Caco-2 (cell line): ENCODE measurements at regions not wholly inside any gene's neighbourhood (a gene's known extent, or its start where the extent isn't known, plus 50 kb on each side); places are given as distances from the start of the nearest gene placed in this dataset.

ENCODE experiments used
- BruUV-seq: library from RNA; stranded (reverse); fragments of 400-500 nt; replicated peaks from 2 replicates; lab custom pipeline; 2021; lab: Mats Ljungman, UMichigan
- CTCF ChIA-PET: fragments of 300-600 bp; sonication (Branson Sonifier 250); formaldehyde crosslinking; loops from one replicate; lab custom pipeline; 2022; ENCODE audit warnings: antibody characterized with exemption; lab: Charles Lee
- POLR2A ChIA-PET: fragments of 300-600 bp; sonication (Branson Sonifier 250); formaldehyde crosslinking; loops from one replicate; lab custom pipeline; 2022; ENCODE audit warnings: antibody characterized with exemption; lab: Charles Lee
- DNase-seq, 2 experiments: peaks; one replicate each; pipeline versions ENCODE4 v3.0.0 to v3.0.0-alpha.2; 2020 to 2022
- H3K27me3 ChIP-seq: replicated peaks from 2 replicates; pipeline ENCODE4 v1.6.0; 2011; ENCODE audit warnings: low read length; ENCODE audit not compliant: control insufficient read depth, insufficient read depth
- H3K36me3 ChIP-seq: 2 replicates; pipeline ENCODE4 v1.5.1; 2011; ENCODE audit warnings: low read length; ENCODE audit not compliant: control insufficient read depth, insufficient read depth
- H3K4me1 ChIP-seq: fragments of 250-450 bp; sonication (Bioruptor Pico); 2 replicates; pipeline ENCODE4 v1.5.1; 2020; ENCODE audit warnings: mild to moderate bottlenecking
- H3K4me3 ChIP-seq: 2 replicates; pipeline ENCODE4 v1.5.1; 2011; ENCODE audit warnings: low read depth, mild to moderate bottlenecking, control low read depth, low read length
- H3K9me3 ChIP-seq: fragments of 250-450 bp; sonication (Bioruptor Pico); 2 replicates; pipeline ENCODE4 v1.5.1; 2020; ENCODE audit warnings: mild to moderate bottlenecking, moderate library complexity
- H3K27ac Mint-ChIP-seq: one replicate; pipeline ENCODE4 v1.8.0; 2022; ENCODE audit warnings: mixed read lengths; ENCODE audit not compliant: unreplicated experiment
- H3K27me3 Mint-ChIP-seq: one replicate; pipeline ENCODE4 v1.8.0; 2022; ENCODE audit warnings: mixed read lengths; ENCODE audit not compliant: insufficient read depth, unreplicated experiment
- H3K36me3 Mint-ChIP-seq: one replicate; pipeline ENCODE4 v1.8.0; 2022; ENCODE audit warnings: mild to moderate bottlenecking, mixed read lengths; ENCODE audit not compliant: insufficient read depth, unreplicated experiment
- H3K4me1 Mint-ChIP-seq: one replicate; pipeline ENCODE4 v1.8.0; 2022; ENCODE audit warnings: low read depth, mixed read lengths; ENCODE audit not compliant: unreplicated experiment
- H3K4me3 Mint-ChIP-seq: one replicate; pipeline ENCODE4 v1.8.0; 2022; ENCODE audit warnings: mild to moderate bottlenecking, moderate library complexity, mixed read lengths; ENCODE audit not compliant: unreplicated experiment
- H3K9me3 Mint-ChIP-seq: one replicate; pipeline ENCODE4 v1.8.0; 2022; ENCODE audit warnings: mixed read lengths; ENCODE audit not compliant: unreplicated experiment
- CTCF ChIP-seq, 2 experiments: fragments of 200-600 bp in 1 of 2; IDR thresholded peaks; 1 replicate in 1 of 2; 2 replicates in 1 of 2; pipeline versions ENCODE4 v1.5.1 to v1.8.0; 2011 to 2022; ENCODE audit warnings: antibody characterized with exemption in 1 of 2, control low read depth in 1 of 2, inconsistent platforms in 1 of 2, low read depth in 1 of 2, low read length in 1 of 2, mild to moderate bottlenecking in 1 of 2, moderate library complexity in 1 of 2; ENCODE audit not compliant: insufficient read depth in 1 of 2, severe bottlenecking in 1 of 2, unreplicated experiment in 1 of 2
- intact Hi-C: fragments of 100-400 bp; cut with micrococcal nuclease; formaldehyde crosslinking; loops from one replicate; pipeline ENCODE4 v1.10.0; 2022; ENCODE audit not compliant: unreplicated experiment

- H3K27me3 ChIP-seq, result no peaks in the 10 kb centered on the region; the same call in 1 of the 2 replicates
- H3K9me3 ChIP-seq, result no peaks in the 10 kb centered on the region
- H3K4me3 ChIP-seq, result no peak overlapping the region
- no peaks in the 10 kb centered on the region for H3K36me3 ChIP-seq
- intact Hi-C loops, result no loop called here
- no peak overlapping the region for H3K27ac Mint-ChIP-seq
- no peaks in the 10 kb centered on the region for H3K9me3 Mint-ChIP-seq
- H3K27me3 Mint-ChIP-seq, result peaks cover 11% of the 10 kb centered on the region
- no peak overlapping the region for H3K4me3 Mint-ChIP-seq
- ChIA-PET CTCF (no interaction called here), POLR2A (no interaction called here)
- no TSS peak for BruUV-seq
- no peaks in the 10 kb centered on the region for H3K4me1 Mint-ChIP-seq
- DNase-seq, result no peak
- no peak for TF ChIP-seq CTCF (IDR thresholded peaks at IDR 0.05; ENCODE audit: insufficient read depth in 1 of 2, low read depth in 1 of 2, low read length in 1 of 2, severe bottlenecking in 1 of 2, unreplicated experiment in 1 of 2)
- no peaks in the 10 kb centered on the region for H3K36me3 Mint-ChIP-seq
- H3K4me1 ChIP-seq, result no peaks in the 10 kb centered on the region
These were observed 65.9 kb upstream of the VWDE start for GRCh38 chr7:12469568-12469967.

- intact Hi-C loops, result no loop called here
- Histone ChIP-seq H3K4me1 (no peaks in the 10 kb centered on the region), H3K36me3 (no peaks in the 10 kb centered on the region), H3K27me3 (no peaks in the 10 kb centered on the region; the same call in 1 of the 2 replicates), H3K4me3 (no peak overlapping the region), H3K9me3 (no peaks in the 10 kb centered on the region)
- no peak overlapping the region for H3K4me3 Mint-ChIP-seq
- H3K4me1 Mint-ChIP-seq, result no peaks in the 10 kb centered on the region
- no peak overlapping the region for H3K27ac Mint-ChIP-seq
- ChIA-PET POLR2A (no interaction called here), CTCF (no interaction called here)
- no peak for TF ChIP-seq CTCF (IDR thresholded peaks at IDR 0.05; ENCODE audit: insufficient read depth in 1 of 2, low read depth in 1 of 2, low read length in 1 of 2, severe bottlenecking in 1 of 2, unreplicated experiment in 1 of 2)
- DNase-seq, result no peak
- peaks cover 11% of the 10 kb centered on the region for H3K27me3 Mint-ChIP-seq
- no TSS peak for BruUV-seq
- no peaks in the 10 kb centered on the region for H3K9me3 Mint-ChIP-seq
- no peaks in the 10 kb centered on the region for H3K36me3 Mint-ChIP-seq
These were observed 67.3 kb upstream of the VWDE start for GRCh38 chr7:12470930-12471329.

- H3K4me3 Mint-ChIP-seq, result no peak overlapping the region
- POLR2A ChIA-PET, result no interaction called here
- H3K27me3 Mint-ChIP-seq, result peaks cover 11% of the 10 kb centered on the region
- intact Hi-C loops, result no loop called here
- DNase-seq, result no peak
- no peaks in the 10 kb centered on the region for H3K4me1 Mint-ChIP-seq
- no peaks in the 10 kb centered on the region for H3K36me3 Mint-ChIP-seq
- no peak for TF ChIP-seq CTCF (IDR thresholded peaks at IDR 0.05; ENCODE audit: insufficient read depth in 1 of 2, low read depth in 1 of 2, low read length in 1 of 2, severe bottlenecking in 1 of 2, unreplicated experiment in 1 of 2)
- H3K9me3 ChIP-seq, result no peaks in the 10 kb centered on the region
- no peaks in the 10 kb centered on the region; the same call in 1 of the 2 replicates for H3K27me3 ChIP-seq
- no peaks in the 10 kb centered on the region for H3K36me3 ChIP-seq
- H3K9me3 Mint-ChIP-seq, result no peaks in the 10 kb centered on the region
- H3K4me3 ChIP-seq, result no peak overlapping the region
- BruUV-seq, result no TSS peak
- CTCF ChIA-PET, result no interaction called here
- H3K27ac Mint-ChIP-seq, result no peak overlapping the region
- no peaks in the 10 kb centered on the region for H3K4me1 ChIP-seq
These were observed 70.4 kb upstream of the VWDE start for GRCh38 chr7:12474035-12474434.
